DOHH2 (cell line): ENCODE measurements at regions not wholly inside any gene's neighbourhood (a gene's known extent, or its start where the extent isn't known, plus 50 kb on each side); places are given as distances from the start of the nearest gene placed in this dataset.
A peak's percentile ranks its signal among the peaks of the same experiment; 100 is the strongest.

Source experiments
- H3F3A ChIP-seq: fragments of 200-600 bp; sonication (generic), shearing (Covaris generic); 2 replicates; pipeline ENCODE4 v1.6.0; 2016; ENCODE audit warnings: antibody characterized with exemption, mild to moderate bottlenecking; ENCODE audit not compliant: control insufficient read depth, insufficient read depth
- H3K27ac ChIP-seq: fragments of 200-600 bp; sonication (generic); 2 replicates; pipeline ENCODE4 v1.5.1; 2014; ENCODE audit warnings: low read depth, mild to moderate bottlenecking, low read length, moderate library complexity
- H3K27me3 ChIP-seq: fragments of 200-600 bp; sonication (generic); 2 replicates; pipeline ENCODE4 v1.6.1; 2014; ENCODE audit warnings: mild to moderate bottlenecking, low read length, mixed read lengths; ENCODE audit not compliant: control insufficient read depth
- H3K36me3 ChIP-seq: fragments of 200-600 bp; sonication (generic); 2 replicates; pipeline ENCODE4 v1.6.1; 2014; ENCODE audit warnings: mild to moderate bottlenecking, low read length, moderate library complexity, mixed read lengths; ENCODE audit not compliant: control insufficient read depth
- H3K4me1 ChIP-seq: fragments of 200-600 bp; sonication (generic); 2 replicates; pipeline ENCODE4 v1.6.1; 2014; ENCODE audit warnings: mild to moderate bottlenecking, low read length, mixed read lengths; ENCODE audit not compliant: control insufficient read depth
- H3K4me2 ChIP-seq: fragments of 200-600 bp; sonication (generic); 2 replicates; pipeline ENCODE4 v1.6.0; 2014; ENCODE audit warnings: mild to moderate bottlenecking, low read length, moderate library complexity
- H3K4me3 ChIP-seq: fragments of 200-600 bp; sonication (generic); 2 replicates; pipeline ENCODE4 v1.5.1; 2014; ENCODE audit warnings: mild to moderate bottlenecking, low read length, mixed read lengths
- H3K79me2 ChIP-seq: fragments of 200-600 bp; sonication (generic); 2 replicates; pipeline ENCODE4 v1.6.1; 2014; ENCODE audit warnings: mild to moderate bottlenecking, low read length, mixed read lengths; ENCODE audit not compliant: control insufficient read depth
- H3K9me2 ChIP-seq: fragments of 200-600 bp; sonication (generic); replicated peaks from 2 replicates; pipeline ENCODE4 v1.6.1; 2014; ENCODE audit warnings: mild to moderate bottlenecking, low read length, mixed read lengths; ENCODE audit not compliant: control insufficient read depth
- H3K9me3 ChIP-seq: fragments of 200-600 bp; sonication (generic); 2 replicates; pipeline ENCODE4 v1.6.1; 2014; ENCODE audit warnings: antibody characterized with exemption, low read length, mixed read lengths; ENCODE audit not compliant: control insufficient read depth, insufficient read depth
- H4K20me1 ChIP-seq: fragments of 200-600 bp; sonication (generic); 2 replicates; pipeline ENCODE4 v1.6.0; 2014; ENCODE audit warnings: low read depth, mild to moderate bottlenecking, antibody characterized with exemption, low read length, moderate library complexity; ENCODE audit not compliant: control insufficient read depth, insufficient read depth
- CTCF ChIP-seq: fragments of 200-600 bp; sonication (generic); IDR thresholded peaks from one replicate; pipeline ENCODE4 v1.5.1; 2014; ENCODE audit warnings: antibody characterized with exemption, mild to moderate bottlenecking, low read depth, low read length; ENCODE audit not compliant: poor library complexity, severe bottlenecking
- EZH2phosphoT487 ChIP-seq: fragments of 200-600 bp; sonication (generic); IDR thresholded peaks from 2 replicates; pipeline ENCODE4 v1.6.1; 2017; ENCODE audit warnings: borderline replicate concordance, mild to moderate bottlenecking, antibody characterized with exemption, low read length, moderate library complexity, mixed read lengths

GRCh38 chr4:163651761-163652160 is 157.3 kb downstream of the TMA16 start:
- Histone ChIP-seq H3K27ac (no peak overlapping the region), H3K79me2 (no peaks in the 10 kb centered on the region), H3K4me1 (peaks cover 7% of the 10 kb centered on the region; the same call in 1 of the 2 replicates), H3K9me3 (no peaks in the 10 kb centered on the region), H3K9me2 (no peaks in the 10 kb centered on the region), H3K36me3 (no peaks in the 10 kb centered on the region), H4K20me1 (no peaks in the 10 kb centered on the region), H3K27me3 (no peaks in the 10 kb centered on the region), H3K4me2 (no peak overlapping the region), H3K4me3 (no peak overlapping the region), H3F3A (no peaks in the 10 kb centered on the region)
- TF ChIP-seq EZH2phosphoT487 (no peak), CTCF (no peak)

- no peak for TF ChIP-seq EZH2phosphoT487
- Histone ChIP-seq H3K4me1 (peaks cover 7% of the 10 kb centered on the region; the same call in 1 of the 2 replicates), H3K4me2 (no peak overlapping the region), H3F3A (no peaks in the 10 kb centered on the region), H3K9me3 (peaks cover 7% of the 10 kb centered on the region), H3K36me3 (no peaks in the 10 kb centered on the region), H3K4me3 (no peak overlapping the region), H3K27me3 (no peaks in the 10 kb centered on the region), H3K9me2 (no peaks in the 10 kb centered on the region), H4K20me1 (no peaks in the 10 kb centered on the region), H3K79me2 (no peaks in the 10 kb centered on the region), H3K27ac (no peak overlapping the region)
Observed at GRCh38 chr4:163654621-163655020, 160.1 kb downstream of the TMA16 start.

GRCh38 chr4:163660636-163661035 is 166.1 kb downstream of the TMA16 start:
- no peak for TF ChIP-seq CTCF
- TF ChIP-seq EZH2phosphoT487, result no peak
- H3K27ac ChIP-seq, result peak overlapping the region; percentile 96; the same call in 1 of the 2 replicates
- peaks cover 33% of the 10 kb centered on the region for H3F3A ChIP-seq
- peaks cover 59% of the 10 kb centered on the region for H3K4me1 ChIP-seq
- no peaks in the 10 kb centered on the region for H3K27me3 ChIP-seq
- no peaks in the 10 kb centered on the region for H3K79me2 ChIP-seq
- H3K4me2 ChIP-seq, result 0 out of 2 replicates have a peak overlapping the region, but pooled peaks have one; percentile 94
- H3K9me3 ChIP-seq, result peaks cover 7% of the 10 kb centered on the region
- no peaks in the 10 kb centered on the region for H3K9me2 ChIP-seq
- no peak overlapping the region for H3K4me3 ChIP-seq
- H4K20me1 ChIP-seq, result no peaks in the 10 kb centered on the region
- 0 out of 2 replicates have a peak, but pooled peaks cover 4% of the 10 kb centered on the region for H3K36me3 ChIP-seq

DNA sequence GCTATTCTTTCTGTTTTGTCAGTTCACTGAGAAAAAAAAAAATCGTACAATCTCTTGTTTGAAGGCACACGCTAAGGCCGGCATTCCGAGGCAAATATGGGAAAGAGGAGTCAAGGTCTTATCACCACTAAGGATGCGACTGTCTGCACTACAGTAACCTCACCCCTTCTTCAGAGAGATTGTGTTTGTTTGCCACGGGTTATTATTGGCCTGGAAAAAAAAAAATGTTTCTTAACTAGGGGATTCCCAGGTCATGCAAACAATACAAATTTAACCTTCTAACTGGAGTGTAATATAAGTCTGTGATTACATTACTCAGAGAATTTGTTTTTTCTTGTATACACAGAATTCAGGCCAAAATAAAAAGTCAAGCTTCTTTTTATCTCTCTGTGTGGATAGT is 168.3 kb downstream of the TMA16 start:
- H4K20me1 ChIP-seq, result no peaks in the 10 kb centered on the region
- 0 out of 2 replicates have a peak, but pooled peaks cover 4% of the 10 kb centered on the region for H3K36me3 ChIP-seq
- H3K9me2 ChIP-seq, result no peaks in the 10 kb centered on the region
- H3K27ac ChIP-seq, result peak overlapping the region; percentile 96
- peaks cover 4% of the 10 kb centered on the region for H3K9me3 ChIP-seq
- H3K4me2 ChIP-seq, result peak overlapping the region; percentile 94
- H3K4me1 ChIP-seq, result peaks cover 74% of the 10 kb centered on the region
- H3K4me3 ChIP-seq, result peak overlapping the region; percentile 71
- TF ChIP-seq EZH2phosphoT487, result no peak
- TF ChIP-seq CTCF, result no peak
- no peaks in the 10 kb centered on the region for H3K27me3 ChIP-seq
- H3K79me2 ChIP-seq, result no peaks in the 10 kb centered on the region
- H3F3A ChIP-seq, result peaks cover 49% of the 10 kb centered on the region
